OCI-LY3 (cell line): ENCODE measurements at regions not wholly inside any gene's neighbourhood (a gene's known extent, or its start where the extent isn't known, plus 50 kb on each side); places are given as distances from the start of the nearest gene placed in this dataset.

Source experiments
- EZH2phosphoT487 ChIP-seq: fragments of 200-600 bp; shearing (Covaris generic); IDR thresholded peaks from 2 replicates; pipeline ENCODE4 v1.6.1; 2018; ENCODE audit warnings: antibody characterized with exemption, mixed run types, low read depth
- TF ChIP-seq, protein P1 (sequence below): fragments of 200-600, 300-600 bp; sonication (generic); IDR thresholded peaks from 2 replicates; pipeline ENCODE4 v1.5.1; 2014; ENCODE audit warnings: antibody characterized with exemption, low read length, low read depth

- TF ChIP-seq, protein P1, sequence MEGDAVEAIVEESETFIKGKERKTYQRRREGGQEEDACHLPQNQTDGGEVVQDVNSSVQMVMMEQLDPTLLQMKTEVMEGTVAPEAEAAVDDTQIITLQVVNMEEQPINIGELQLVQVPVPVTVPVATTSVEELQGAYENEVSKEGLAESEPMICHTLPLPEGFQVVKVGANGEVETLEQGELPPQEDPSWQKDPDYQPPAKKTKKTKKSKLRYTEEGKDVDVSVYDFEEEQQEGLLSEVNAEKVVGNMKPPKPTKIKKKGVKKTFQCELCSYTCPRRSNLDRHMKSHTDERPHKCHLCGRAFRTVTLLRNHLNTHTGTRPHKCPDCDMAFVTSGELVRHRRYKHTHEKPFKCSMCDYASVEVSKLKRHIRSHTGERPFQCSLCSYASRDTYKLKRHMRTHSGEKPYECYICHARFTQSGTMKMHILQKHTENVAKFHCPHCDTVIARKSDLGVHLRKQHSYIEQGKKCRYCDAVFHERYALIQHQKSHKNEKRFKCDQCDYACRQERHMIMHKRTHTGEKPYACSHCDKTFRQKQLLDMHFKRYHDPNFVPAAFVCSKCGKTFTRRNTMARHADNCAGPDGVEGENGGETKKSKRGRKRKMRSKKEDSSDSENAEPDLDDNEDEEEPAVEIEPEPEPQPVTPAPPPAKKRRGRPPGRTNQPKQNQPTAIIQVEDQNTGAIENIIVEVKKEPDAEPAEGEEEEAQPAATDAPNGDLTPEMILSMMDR = no peak
- TF ChIP-seq EZH2phosphoT487 = no peak
Observed at GRCh38 chr14:87640553-87640952, 352.4 kb downstream of the GALC start.
